SK-MEL-5 (cell line): ENCODE measurements at regions not wholly inside any gene's neighbourhood (a gene's known extent, or its start where the extent isn't known, plus 50 kb on each side); places are given as distances from the start of the nearest gene placed in this dataset.
A peak's percentile ranks its signal among the peaks of the same experiment; 100 is the strongest.
"Not testable (repeated sequence)": the region's sequence is repeated elsewhere in the genome, so short reads cannot be mapped to it uniquely, and the experiment has no call there.

Experiments
- DNase-seq: peaks from one replicate; pipeline ENCODE4 v3.0.0-alpha.2; 2016; ENCODE audit warnings: low read depth, low spot score
- in situ Hi-C: cut with HindIII; loops from 2 replicates; pipeline ENCODE4 v1.10.0; 2016; ENCODE audit warnings: low sequenced_read_pairs, high pct_unique_total_duplicates, low pct_unique_long_range_greater_than_20kb

DNA sequence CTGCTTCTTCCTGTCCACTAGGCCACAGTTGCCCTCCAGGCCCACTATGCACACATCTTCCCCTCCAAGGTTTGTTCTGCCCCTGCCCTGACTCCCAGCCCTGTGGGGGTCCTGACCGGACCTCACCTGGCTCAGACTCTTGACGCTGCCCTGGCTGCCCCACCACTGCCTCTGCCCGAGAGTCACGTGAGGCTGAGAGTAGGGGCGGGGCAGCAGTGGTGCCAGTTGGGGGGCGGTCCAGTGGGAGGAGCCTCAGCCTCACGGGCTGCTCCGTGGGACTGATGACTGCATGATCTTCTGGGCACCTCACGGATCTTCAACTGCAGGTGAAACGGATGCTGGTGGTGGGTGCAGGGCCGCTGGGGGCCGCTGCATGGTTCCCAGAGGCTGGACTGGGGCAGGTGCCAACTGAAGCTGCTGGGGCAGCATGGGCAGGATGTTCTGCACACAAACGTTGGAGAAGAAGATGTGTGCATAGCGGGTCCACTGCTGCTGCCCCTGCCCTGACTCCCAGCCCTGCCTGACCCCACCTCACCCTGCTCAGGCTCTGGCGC, 77.6 kb downstream of the HHIPL2 start:
- DNase-seq, in situ Hi-C loops: not testable (repeated sequence)

DNA sequence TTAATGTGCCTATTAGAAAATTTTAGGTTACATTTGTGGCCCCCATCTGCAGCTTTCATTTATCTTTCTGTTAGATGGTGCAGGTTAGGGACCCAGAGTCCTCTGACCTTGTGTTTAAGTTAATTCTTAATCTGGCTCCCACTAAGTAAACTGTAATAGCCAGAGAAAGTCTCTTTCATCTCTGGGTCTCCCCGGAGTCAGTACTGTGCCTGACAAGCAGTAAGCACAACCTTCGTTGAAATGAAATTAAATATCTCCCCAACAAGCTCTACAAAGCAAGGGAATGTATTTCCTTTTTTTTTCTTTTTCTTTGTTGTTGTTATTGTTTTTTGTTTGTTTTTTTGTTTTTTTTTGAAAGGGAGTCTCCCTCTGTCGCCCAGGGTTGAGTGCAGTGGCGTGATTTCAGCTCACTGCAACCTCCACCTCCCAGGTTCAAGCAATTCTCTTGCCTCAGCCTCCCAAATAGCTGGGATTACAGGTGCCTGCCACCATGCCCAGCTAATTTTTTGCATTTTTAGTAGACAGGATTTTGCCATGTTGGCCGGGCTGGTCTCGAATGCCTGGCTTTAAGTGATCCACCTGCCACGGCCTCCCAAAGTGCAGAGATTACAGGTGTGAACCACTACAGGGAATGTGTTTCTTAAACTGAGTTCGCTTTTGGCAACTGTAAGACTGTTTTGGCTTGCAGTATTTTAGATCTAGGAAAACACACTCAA, 81.6 kb downstream of the HHIPL2 start:
- in situ Hi-C loops, result no loop called here
- DNase-seq, result no peak

DNA sequence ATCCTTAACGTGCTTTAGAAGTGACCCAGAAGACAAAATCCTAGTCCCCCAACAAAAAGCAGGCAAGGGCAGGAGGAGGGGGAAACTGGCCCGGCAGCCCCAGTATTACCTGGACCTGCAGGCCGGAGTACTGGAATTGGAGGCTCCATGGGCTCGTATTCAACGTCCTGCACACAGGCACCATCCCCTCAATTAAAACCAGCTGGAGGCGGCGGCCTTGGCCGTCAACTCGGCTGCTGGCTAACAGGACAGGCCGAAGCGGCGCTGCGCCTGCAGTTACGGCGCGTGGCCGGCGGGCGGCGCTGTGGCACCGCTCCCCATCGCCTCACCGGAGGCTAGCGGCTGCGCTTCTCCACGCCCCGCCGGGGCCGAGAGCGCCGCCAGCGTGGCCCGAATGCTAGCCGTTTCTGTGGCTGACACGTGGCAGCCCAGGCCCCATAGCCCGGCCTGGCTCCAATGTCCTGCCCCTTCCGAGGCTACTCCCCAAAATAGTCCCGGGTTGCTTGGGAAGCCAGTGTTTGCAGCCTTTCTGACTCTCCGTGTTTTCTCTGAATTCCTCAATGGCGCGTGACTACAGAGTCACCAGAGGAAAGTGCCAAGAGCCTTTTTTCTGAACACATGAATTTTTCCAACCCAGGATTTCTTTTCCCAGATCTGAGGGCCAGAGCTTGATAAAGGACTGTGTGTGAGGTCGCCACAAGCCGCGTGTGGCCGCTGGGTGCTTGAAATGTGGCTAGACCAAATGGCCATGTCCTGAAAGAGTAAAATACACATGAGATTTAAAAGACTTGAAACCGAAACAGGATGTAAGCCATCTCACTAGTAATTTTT, 82.5 kb downstream of the HHIPL2 start:
- in situ Hi-C loops, result no loop called here
- peak; percentile 95 for DNase-seq

DNA sequence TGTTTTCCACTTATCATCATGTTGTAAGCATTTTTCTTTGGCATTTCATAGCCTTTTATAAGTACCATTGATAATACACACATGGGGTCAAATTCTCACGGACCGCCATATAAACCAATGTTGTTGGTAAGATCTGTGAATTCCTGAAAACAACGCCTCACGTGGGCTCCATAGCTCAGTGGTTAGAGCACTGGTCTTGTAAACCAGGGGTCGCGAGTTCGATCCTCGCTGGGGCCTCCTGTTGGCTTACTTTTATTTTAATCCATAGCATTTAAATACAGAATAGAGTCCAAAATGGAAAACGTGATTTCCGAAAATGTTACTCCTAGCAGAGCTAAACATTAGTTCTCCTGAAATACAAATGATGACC, 83.1 kb downstream of the HHIPL2 start:
- DNase-seq, result peak; percentile 83
- in situ Hi-C loops, result no loop called here

DNA sequence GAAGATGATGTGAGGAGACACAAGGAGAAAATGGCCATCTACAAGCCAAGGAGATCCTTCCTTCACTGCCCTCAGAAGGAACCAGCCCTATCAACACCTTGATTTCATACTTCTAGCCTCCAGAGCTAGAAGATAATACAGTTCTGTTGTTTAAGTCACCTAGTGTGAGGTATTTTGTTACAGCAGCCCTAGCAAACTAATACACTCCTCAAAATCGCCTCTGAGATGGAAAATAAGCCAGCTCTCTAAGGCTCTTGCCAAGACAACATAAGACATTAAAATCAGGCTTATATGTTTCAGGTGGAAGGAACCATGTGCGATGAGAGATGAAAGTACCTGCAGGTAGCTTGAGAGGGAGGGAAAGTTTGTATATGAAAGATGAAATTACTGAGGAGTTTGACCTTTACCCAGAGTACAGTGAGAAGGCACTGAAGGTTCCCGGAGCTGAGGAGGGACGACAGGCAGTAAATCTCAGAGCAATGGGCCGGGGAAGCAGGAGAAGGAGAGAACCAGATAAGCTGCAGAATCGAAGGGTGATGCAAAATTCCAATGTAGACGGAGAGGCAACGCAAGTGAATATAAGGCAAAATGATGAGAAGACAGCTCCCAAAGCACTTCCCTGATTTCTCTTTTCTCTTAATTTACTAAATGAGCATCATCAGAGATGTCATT, 84.7 kb downstream of the HHIPL2 start:
- no peak for DNase-seq
- in situ Hi-C loops, result no loop called here

DNA sequence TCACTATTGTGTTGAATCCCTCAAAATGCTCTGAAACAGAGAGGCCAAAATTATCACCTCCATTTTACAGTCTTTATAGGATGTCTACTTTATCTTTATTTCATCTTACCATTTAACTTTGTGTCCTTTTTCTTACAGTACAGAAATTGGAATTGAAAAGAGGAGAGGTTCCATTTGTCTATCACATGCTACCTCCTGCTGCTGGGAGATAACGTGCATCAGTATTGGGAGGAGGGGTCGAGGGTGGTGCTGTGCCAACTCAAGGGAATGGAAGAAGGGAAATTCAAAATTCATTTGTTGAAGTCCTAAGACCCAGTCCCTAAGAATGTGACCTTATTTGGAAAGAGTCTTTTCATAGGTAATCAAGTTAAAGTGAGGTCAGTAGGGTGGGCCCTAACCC, 85.3 kb downstream of the HHIPL2 start:
- in situ Hi-C loops, result no loop called here
- DNase-seq, result no peak

DNA sequence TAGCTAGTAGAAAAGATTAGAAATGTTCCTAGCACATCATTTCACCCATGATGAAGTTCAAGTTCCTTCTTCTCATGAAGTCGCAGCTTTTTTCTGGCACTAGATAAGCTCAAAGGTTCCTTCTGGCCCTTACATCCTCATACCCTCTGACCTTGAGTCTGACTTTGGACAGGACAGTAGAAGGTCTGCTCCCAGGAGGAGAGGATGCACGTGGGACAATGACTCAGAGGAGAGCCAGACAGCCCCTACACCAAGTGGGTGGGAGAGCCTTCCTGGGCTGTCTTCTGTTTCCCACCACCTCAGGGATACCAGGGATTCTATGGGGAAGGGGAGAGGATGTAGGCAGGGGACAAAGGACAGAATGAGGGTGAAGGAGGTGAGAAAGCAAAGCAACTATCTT, 86.0 kb downstream of the HHIPL2 start:
- in situ Hi-C loops, result no loop called here

DNA sequence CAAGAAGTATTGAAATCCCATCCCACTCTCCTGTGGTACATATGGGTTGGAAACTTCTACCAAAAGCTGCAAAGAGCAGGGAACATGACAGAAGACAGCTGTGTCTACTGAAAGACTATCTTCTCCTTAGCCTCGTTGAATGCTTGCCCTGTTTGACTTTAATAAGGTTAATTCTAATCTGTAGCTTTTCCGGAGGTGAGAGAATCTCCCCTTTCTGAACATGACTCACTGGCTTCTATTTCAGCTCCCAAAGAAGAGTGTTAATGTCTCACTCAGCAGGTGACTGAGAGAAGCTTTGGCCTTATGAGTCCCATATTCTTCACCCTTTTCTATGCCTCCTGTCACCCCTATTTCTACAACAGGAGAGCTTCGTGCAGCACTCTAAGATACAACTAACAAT, 88.3 kb downstream of the HHIPL2 start:
- in situ Hi-C loops, result no loop called here
- no peak for DNase-seq

More for the DNA sequence above, 86.0 kb downstream of the HHIPL2 start:
- no peak for DNase-seq

DNA sequence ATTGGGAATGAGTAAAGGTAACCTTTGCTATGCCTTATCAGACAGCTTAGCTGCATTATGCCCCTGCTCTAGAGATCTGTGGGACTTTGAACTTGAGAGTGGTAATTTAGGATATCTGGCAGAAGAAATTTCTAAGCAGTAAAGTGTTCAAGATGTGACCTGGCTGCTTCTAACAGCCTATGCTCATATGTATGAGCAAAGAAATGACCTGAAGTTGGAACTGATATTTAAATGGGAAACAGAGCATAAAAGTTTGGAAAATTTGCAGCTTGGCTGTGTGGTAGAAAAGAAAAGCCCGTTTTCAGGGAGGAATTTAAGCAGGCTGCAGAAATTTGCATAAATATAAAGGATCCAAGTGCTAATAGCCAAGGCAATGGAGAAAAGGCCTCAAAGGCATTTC, 90.4 kb downstream of the HHIPL2 start:
- no peak for DNase-seq
- in situ Hi-C loops, result no loop called here

DNA sequence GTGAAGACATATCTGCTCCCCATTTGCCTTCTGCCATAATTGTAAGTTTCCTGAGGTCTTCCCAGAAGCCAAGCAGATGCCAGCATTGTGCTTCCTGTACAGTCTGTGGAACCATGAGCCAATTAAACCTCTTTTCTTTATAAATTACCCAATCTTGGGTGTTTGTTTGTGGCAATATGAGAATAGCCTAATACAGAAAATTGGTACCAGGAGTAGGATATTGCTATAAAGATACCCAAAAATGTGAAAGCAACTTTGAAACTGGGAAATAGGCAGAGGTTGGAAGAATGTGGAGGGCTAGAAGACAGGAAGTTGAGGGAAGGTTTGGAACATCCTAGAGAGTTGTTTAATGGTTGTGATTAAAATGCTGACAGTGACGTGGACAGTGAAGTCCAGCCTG, 90.8 kb downstream of the HHIPL2 start:
- in situ Hi-C loops, result no loop called here
- no peak for DNase-seq

DNA sequence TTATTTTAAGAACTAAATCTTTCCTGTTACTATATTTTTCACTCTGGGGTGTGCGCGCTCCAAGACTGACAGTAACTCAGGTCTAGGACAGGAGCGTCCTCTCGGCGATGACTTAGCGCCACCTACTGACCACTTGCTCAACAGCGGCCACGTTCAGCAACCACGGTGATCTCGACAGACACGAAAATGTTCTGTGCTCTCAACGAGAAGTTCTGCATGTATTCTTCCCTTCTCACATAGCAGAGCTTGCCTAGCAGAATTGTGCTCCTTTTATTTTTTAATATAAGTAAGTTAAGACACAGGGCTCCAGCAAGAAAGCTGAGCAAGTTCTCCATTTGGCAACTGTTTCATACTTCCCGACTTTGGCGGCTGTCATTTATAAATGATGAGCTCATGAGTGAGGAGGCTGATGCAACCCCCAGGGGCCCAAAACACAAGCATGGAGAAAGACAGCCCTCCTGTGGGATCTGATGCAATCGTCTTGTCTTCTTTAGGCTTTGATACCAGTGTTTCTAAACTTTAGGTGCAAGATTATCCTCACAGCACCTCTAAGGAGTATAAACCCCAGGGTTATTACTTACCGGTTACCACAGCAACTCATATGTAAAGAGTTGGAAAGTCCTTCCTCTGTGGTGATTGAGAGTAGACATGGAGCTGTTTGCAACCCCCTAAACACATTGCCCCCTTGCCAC, 92.6 kb downstream of the HHIPL2 start:
- in situ Hi-C loops, result no loop called here

DNA sequence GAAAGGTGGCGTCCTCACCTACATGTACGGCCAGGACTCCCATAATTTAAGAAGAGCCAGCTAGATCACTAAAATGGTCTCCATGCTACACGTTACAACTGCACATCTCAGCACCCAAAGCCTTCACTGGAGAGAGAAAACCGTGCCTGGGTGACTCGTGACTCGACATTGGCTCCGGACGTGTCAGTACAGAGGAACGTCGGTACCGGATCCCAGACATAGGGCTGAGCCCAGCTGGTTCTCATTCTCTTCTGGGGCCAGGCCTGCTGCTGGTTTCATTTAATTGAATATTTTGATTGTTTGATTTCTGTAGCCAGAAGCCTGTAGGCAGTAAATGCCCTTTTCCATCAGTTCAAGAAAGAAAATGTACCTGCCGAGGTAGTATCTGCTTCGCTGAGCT, 93.1 kb downstream of the HHIPL2 start:
- DNase-seq, result no peak
- in situ Hi-C loops, result no loop called here

More for the DNA sequence above, 92.6 kb downstream of the HHIPL2 start:
- peak; percentile 89 for DNase-seq

DNA sequence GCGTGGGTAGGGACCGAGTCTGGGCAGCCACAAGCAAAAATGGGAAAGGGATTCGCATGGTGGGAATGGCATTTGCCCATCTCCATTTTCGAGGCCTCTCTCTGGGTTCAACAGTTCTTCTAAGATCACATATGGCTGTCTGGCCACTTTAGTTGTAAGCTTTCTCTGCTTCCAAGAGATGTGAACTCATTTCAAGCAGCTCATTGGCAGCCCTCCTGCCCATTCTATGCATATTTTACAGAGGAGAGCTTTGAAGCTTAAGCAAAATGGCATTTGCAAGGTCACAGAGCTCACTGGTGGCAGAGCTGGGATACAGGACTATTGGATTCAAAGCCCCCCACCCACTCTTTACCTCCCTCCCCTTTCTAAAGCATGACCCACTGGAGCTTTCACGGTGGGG, 93.7 kb downstream of the HHIPL2 start:
- in situ Hi-C loops, result no loop called here

DNA sequence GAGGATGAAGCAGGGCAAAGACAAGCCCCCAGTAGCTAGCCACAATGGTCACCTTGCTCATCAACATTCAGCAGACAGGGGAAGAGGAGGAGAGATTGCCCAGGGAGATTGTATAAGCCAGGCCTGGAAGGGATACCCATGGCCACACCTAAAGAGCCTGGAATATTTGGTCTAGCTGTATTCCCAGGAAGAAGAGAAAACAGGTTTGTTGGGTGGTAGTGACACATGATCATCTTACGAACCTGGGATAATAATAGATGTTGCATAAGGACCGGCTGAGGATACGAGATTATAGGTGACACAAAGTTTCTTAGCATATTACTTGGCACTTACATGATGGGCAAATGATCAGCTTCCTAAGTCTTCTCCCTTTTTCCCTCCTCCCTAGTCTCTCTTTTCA, 95.9 kb downstream of the HHIPL2 start:
- in situ Hi-C loops, result no loop called here
- DNase-seq, result no peak

More for the DNA sequence above, 93.7 kb downstream of the HHIPL2 start:
- DNase-seq, result no peak

DNA sequence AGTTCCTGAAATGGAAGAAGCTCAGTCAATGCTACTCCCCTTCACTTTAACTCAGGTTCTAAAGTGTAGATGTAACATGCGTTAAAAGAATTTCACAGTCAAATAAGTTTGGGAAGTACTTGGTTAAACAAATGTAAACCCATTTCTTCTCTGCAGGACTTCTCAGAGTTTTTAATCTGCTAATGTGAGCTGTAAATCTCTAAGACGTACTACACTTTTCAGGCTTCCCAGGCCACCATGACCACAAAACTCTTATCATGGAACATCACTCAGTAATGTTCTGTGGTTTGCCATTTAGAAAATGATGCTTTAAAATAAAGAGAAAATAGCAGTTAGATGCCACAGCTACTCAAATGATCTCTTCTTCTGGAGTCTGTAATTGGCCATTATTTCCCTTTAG, 104.3 kb downstream of the HHIPL2 start:
- no peak for DNase-seq
- in situ Hi-C loops, result no loop called here

DNA sequence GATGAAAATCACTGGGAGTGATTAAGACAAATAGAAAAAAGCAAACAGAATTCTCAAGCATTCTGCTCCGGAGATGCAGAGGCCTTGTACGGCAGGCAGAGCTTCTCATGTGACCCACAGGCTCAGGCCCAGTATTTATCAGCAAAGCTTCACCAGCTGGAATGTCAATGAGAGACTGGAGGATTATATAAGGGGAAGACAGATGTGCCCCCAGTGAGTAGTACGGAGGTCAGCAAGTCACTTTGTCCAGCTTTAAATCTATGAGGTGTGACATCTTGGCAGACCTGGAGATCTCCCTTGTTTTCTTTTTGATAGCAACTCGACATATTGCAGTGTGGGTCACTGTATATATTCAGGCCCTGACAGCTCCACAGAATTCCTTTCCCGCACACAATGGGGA, 106.8 kb downstream of the HHIPL2 start:
- no peak for DNase-seq
- in situ Hi-C loops, result no loop called here

DNA sequence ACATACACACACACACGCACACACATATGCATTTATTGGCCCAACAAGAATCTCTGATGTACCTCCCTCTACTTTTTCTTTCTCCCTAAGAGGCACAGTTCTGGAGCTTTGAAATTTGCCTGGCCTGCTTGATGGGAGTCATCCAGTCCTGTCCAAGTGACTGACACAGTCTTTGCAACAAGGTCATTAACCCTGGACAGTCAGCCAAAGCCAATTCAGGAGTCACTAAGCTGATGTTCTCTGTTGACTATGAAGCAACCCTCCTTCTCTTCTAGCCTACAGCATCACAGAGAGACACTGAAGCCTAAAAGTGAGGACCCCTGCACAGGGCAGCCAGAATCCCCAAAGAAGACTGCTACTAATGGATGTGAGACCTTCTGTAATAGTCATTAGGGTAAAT, 123.1 kb downstream of the HHIPL2 start:
- no peak for DNase-seq
- in situ Hi-C loops, result no loop called here

DNA sequence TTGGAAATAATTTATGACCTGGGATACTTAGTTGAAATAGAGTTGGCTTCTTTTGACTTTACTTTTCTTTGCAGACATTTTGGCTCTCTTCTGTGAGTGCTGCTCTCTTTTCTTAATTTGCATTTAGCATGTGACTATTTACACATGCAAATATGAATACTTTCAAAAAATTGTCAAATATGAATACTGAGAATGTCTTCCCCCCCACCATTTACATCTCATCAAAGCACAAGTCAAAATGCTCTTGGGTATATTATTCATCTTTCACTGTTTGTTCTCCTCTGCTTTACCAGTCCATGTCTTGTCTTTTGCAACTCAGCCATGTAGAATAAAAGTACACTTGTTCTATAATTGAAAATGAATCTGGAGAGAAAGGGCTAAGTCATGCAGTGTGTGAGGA, 126.5 kb downstream of the HHIPL2 start:
- no peak for DNase-seq

More for the DNA sequence above, 126.5 kb downstream of the HHIPL2 start:
- in situ Hi-C loops, result no loop called here
